Upper lobe of right lung (tissue), 1 donor: ENCODE measurements at regions not wholly inside any gene's neighbourhood (a gene's known extent, or its start where the extent isn't known, plus 50 kb on each side); places are given as distances from the start of the nearest gene placed in this dataset.
"Not testable (repeated sequence)": the region's sequence is repeated elsewhere in the genome, so short reads cannot be mapped to it uniquely, and the experiment has no call there.

ENCODE experiments used
- ATAC-seq: fragments of 200-7000 bp; cut with Tn5 transposase; one replicate; pipeline ENCODE4 v1.9.1; 2020; ENCODE audit warnings: mild to moderate bottlenecking, moderate library complexity
- DNase-seq: peaks from one replicate; pipeline ENCODE4 v3.0.0-alpha.2; 2020
- H3K27ac ChIP-seq: fragments of 200-600 bp; one replicate; pipeline ENCODE4 v1.8.0; 2022
- H3K27me3 ChIP-seq: fragments of 200-600 bp; one replicate; pipeline ENCODE4 v1.8.0; 2022; ENCODE audit warnings: mild to moderate bottlenecking
- H3K36me3 ChIP-seq: fragments of 200-600 bp; one replicate; pipeline ENCODE4 v1.8.0; 2022
- H3K4me1 ChIP-seq: fragments of 200-600 bp; one replicate; pipeline ENCODE4 v1.8.0; 2022
- H3K4me3 ChIP-seq: fragments of 200-600 bp; one replicate; pipeline ENCODE4 v1.8.0; 2022; ENCODE audit warnings: mild to moderate bottlenecking
- H3K9me3 ChIP-seq: fragments of 200-600 bp; one replicate; pipeline ENCODE4 v1.8.0; 2022
- CTCF ChIP-seq: fragments of 200-600 bp; IDR thresholded peaks from one replicate; pipeline ENCODE4 v1.8.0; 2022; ENCODE audit warnings: antibody characterized with exemption
- intact Hi-C: fragments of 100-400 bp; cut with DNase I; formaldehyde crosslinking; loops from one replicate; pipeline ENCODE4 v1.11.0; 2022
- donor health status: DM: no; HTN: yes; CAD: no; lungs with severe emphysema.

DNA sequence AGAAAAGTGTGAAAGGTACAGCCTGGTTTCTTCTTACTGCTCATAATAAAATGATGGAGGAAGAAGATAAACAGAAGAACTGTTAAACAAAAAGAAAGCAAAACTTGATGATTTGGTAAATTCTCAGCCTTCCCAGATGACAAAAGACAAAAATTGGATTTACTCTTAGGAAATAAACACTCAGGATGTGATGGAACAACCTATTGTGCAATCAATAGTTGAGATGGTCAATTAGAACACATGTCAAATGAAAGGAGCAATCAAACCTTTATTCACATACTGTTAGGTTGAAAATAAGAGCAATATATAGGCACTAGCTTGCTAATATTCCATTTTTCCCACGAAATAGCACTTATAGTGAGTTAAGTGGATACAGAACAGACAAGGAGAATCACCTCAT is 1174.0 kb upstream of the SLC39A10 start:
- DNase-seq (no peak), ATAC-seq (no peak)
- Histone ChIP-seq H3K27ac (no peak overlapping the region), H3K4me3 (no peak overlapping the region), H3K9me3 (no peaks in the 10 kb centered on the region), H3K4me1 (no peaks in the 10 kb centered on the region), H3K27me3 (no peaks in the 10 kb centered on the region), H3K36me3 (no peaks in the 10 kb centered on the region)
- intact Hi-C loops, result no loop called here
- TF ChIP-seq CTCF, result no peak

GRCh38 chr2:194465641-194466040 is 1191.4 kb upstream of the SLC39A10 start:
- Histone ChIP-seq H3K4me3 (no peak overlapping the region), H3K27me3 (no peaks in the 10 kb centered on the region), H3K9me3 (no peaks in the 10 kb centered on the region), H3K27ac (no peak overlapping the region), H3K36me3 (no peaks in the 10 kb centered on the region), H3K4me1 (no peaks in the 10 kb centered on the region)
- TF ChIP-seq CTCF, result no peak
- intact Hi-C loops, result no loop called here
- ATAC-seq (no peak), DNase-seq (no peak)

DNA sequence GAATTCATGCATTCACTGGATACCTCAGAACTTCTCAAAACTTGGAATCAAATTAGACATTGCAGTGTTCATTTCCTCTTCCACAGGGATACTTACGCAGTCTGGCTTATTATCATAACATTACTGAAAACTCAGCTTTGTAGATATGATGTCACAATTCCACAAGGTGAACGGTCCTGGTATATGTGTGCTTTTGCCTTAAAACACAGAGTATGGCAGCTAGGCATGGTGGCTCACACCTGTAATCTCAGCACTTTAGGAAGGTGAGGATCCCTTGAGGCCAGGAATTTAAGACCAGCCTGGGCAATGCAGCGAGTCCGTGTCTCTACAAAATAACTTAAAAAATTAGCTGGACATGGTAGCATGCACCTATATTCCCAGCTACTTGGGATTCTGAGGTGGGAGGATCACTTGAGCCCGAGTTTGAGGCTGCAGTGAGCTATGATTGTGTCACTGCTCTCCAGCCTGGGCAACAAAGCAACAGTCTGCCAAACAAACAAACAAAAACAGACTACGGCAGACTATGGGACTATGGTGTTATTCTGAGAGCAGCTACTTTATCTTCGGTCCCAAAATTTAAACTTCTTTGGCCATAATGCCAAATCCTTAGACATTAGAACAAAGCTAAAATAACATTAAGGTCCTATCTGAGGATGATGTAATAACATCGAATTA is 1191.9 kb upstream of the SLC39A10 start:
- no peak for DNase-seq
- intact Hi-C loops, result no loop called here
- no peak for TF ChIP-seq CTCF
- Histone ChIP-seq H3K27ac (no peak overlapping the region), H3K36me3 (no peaks in the 10 kb centered on the region), H3K9me3 (no peaks in the 10 kb centered on the region), H3K27me3 (no peaks in the 10 kb centered on the region), H3K4me3 (no peak overlapping the region), H3K4me1 (no peaks in the 10 kb centered on the region)
- ATAC-seq, result no peak

GRCh38 chr2:194462883-194463282 is 1194.1 kb upstream of the SLC39A10 start:
- ATAC-seq, intact Hi-C loops: not testable (repeated sequence)

GRCh38 chr2:194455358-194455757 is 1201.7 kb upstream of the SLC39A10 start:
- no peaks in the 10 kb centered on the region for H3K4me1 ChIP-seq
- no peaks in the 10 kb centered on the region for H3K9me3 ChIP-seq
- no peak for TF ChIP-seq CTCF
- DNase-seq (no peak), ATAC-seq (no peak)
- no peaks in the 10 kb centered on the region for H3K36me3 ChIP-seq
- no peaks in the 10 kb centered on the region for H3K27me3 ChIP-seq
- no peak overlapping the region for H3K27ac ChIP-seq
- no peak overlapping the region for H3K4me3 ChIP-seq
- intact Hi-C loops, result no loop called here

More at GRCh38 chr2:194462883-194463282, 1194.1 kb upstream of the SLC39A10 start:
- H3K36me3 ChIP-seq, DNase-seq, H3K4me1 ChIP-seq, H3K27me3 ChIP-seq, H3K9me3 ChIP-seq, H3K4me3 ChIP-seq, H3K27ac ChIP-seq: not testable (repeated sequence)

DNA sequence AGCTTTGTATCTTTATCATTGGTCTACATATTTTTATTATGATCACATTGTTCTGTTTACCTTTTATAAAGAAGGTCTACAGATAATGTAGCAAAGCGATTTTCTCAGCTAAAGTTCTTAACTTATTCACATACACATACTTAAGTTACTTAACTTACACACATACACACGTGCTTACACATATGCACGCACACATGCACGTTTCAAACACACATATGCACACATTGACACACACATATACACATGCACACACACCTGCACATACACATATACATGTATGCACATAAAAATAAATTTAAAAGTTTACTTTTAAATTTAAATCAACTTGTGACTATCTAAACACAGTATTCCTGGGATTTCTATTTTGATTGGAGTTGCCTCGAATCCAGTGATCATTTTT is 1204.5 kb upstream of the SLC39A10 start:
- Histone ChIP-seq H3K4me3 (no peak overlapping the region), H3K27me3 (no peaks in the 10 kb centered on the region), H3K36me3 (no peaks in the 10 kb centered on the region), H3K4me1 (no peaks in the 10 kb centered on the region), H3K9me3 (no peaks in the 10 kb centered on the region), H3K27ac (no peak overlapping the region)
- ATAC-seq (no peak), DNase-seq (no peak)
- no peak for TF ChIP-seq CTCF
- intact Hi-C loops, result no loop called here
